Hematopoietic multipotent progenitor cell treated with erythropoietin and hydrocortisone succinate and interleukin-3 and kit ligand, for 17 days (in vitro differentiated cells): ENCODE measurements at regions not wholly inside any gene's neighbourhood (a gene's known extent, or its start where the extent isn't known, plus 50 kb on each side); places are given as distances from the start of the nearest gene placed in this dataset.
"Not testable (repeated sequence)": the region's sequence is repeated elsewhere in the genome, so short reads cannot be mapped to it uniquely, and the experiment has no call there.

ENCODE experiments used
- DNase-seq: peaks from one replicate; pipeline ENCODE4 v3.0.0-alpha.2; 2015; ENCODE audit warnings: low spot score

- no peak for DNase-seq
These were observed 686.5 kb downstream of the FAM181B start for GRCh38 chr11:82047200-82047599.

- no peak for DNase-seq
These were observed 686.9 kb downstream of the FAM181B start for GRCh38 chr11:82046778-82047177.

- no peak for DNase-seq
These were observed 687.8 kb downstream of the FAM181B start for GRCh38 chr11:82045748-82046457.

- no peak for DNase-seq
These were observed 690.3 kb downstream of the FAM181B start for GRCh38 chr11:82043316-82043715.

- no peak for DNase-seq
These were observed 691.9 kb downstream of the FAM181B start for GRCh38 chr11:82041764-82042163.

GRCh38 chr11:82038154-82038553 lies 695.5 kb downstream of the FAM181B start:
- no peak for DNase-seq

- DNase-seq: no peak
These were observed 699.1 kb downstream of the FAM181B start for GRCh38 chr11:82034527-82034926.

GRCh38 chr11:82027335-82027734 lies 706.3 kb downstream of the FAM181B start:
- not testable (repeated sequence) for DNase-seq

GRCh38 chr11:82024760-82025159 lies 708.9 kb downstream of the FAM181B start:
- DNase-seq: no peak

- no peak for DNase-seq
These were observed 721.4 kb downstream of the FAM181B start for GRCh38 chr11:82012276-82012675.

GRCh38 chr11:82009133-82009532 lies 724.5 kb downstream of the FAM181B start:
- no peak for DNase-seq

GRCh38 chr11:82007521-82007920 lies 726.1 kb downstream of the FAM181B start:
- no peak for DNase-seq

GRCh38 chr11:82004537-82005213 lies 729.0 kb downstream of the FAM181B start:
- no peak for DNase-seq

GRCh38 chr11:82003671-82004515 lies 729.8 kb downstream of the FAM181B start:
- no peak for DNase-seq

- no peak for DNase-seq
These were observed 730.6 kb downstream of the FAM181B start for GRCh38 chr11:82003024-82003423.

- DNase-seq: no peak
These were observed 737.8 kb downstream of the FAM181B start for GRCh38 chr11:81995889-81996288.

GRCh38 chr11:81993755-81994154 lies 739.9 kb downstream of the FAM181B start:
- DNase-seq: no peak

- no peak for DNase-seq
These were observed 742.8 kb downstream of the FAM181B start for GRCh38 chr11:81990659-81991443.

GRCh38 chr11:81989093-81989492 lies 744.6 kb downstream of the FAM181B start:
- DNase-seq: no peak

- no peak for DNase-seq
These were observed 745.7 kb downstream of the FAM181B start for GRCh38 chr11:81987829-81988472.

GRCh38 chr11:81986556-81987161 lies 747.0 kb downstream of the FAM181B start:
- DNase-seq: no peak
